GM23338 (cell line): ENCODE measurements at regions not wholly inside any gene's neighbourhood (a gene's known extent, or its start where the extent isn't known, plus 50 kb on each side); places are given as distances from the start of the nearest gene placed in this dataset.

ENCODE experiments used
- CTCF ChIP-seq, 2 experiments: fragments of 200-600 bp in 1 of 2; sonication (generic) in 1 of 2; conservative IDR thresholded peaks; 2 replicates each; pipeline versions ENCODE4 v1.5.1 to v1.6.1; 2016 to 2017; ENCODE audit warnings: antibody characterized with exemption in 2 of 2, low read depth in 2 of 2, mild to moderate bottlenecking in 2 of 2, moderate library complexity in 1 of 2
- EZH2 ChIP-seq: fragments of 200-600 bp; sonication (generic); IDR thresholded peaks from one replicate; pipeline ENCODE4 v1.8.0; 2017; ENCODE audit warnings: antibody characterized with exemption, mild to moderate bottlenecking, low read depth; ENCODE audit not compliant: unreplicated experiment
- NANOG ChIP-seq: IDR thresholded peaks from 2 replicates; pipeline ENCODE4 v1.6.1; 2016; ENCODE audit warnings: antibody characterized with exemption, borderline replicate concordance
- POLR2AphosphoS5 ChIP-seq: IDR thresholded peaks from 2 replicates; pipeline ENCODE4 v1.6.1; 2016; ENCODE audit warnings: antibody characterized with exemption, low read depth
- REST ChIP-seq: IDR thresholded peaks from one replicate; pipeline ENCODE4 v1.6.1; 2018; ENCODE audit warnings: antibody characterized with exemption; ENCODE audit not compliant: unreplicated experiment

DNA sequence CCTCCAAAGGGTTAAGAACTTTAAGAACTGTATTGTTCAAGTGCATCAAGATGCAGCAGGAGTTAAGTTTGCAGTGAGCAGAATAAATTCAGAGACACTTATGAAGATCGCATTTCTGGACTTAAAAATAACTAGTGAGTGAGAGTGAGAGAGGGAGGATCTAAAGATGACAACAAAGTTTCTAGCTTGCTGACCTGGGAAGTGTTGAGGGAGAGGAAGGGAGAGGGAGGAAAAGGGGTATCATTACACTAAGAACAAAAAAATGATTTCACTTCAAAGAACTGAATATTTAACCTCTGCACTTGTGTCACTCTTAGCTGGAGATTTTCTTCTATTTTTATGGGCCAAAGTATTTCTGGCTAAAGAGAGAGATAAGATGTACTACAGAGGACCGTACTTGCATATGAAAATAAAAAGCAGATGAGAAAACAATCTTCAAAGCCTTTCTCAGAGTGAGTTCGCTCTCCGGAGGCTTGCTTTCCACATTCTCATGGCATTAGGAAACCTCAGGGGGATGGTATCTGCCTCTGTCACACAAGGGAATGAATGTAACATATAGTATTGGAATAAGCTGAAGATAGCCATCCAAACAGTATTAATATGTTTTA is 91.4 kb upstream of the TJP1 start:
- TF ChIP-seq CTCF (conservative IDR thresholded peaks at IDR 0.05; ENCODE audit: low read depth in 2 of 2) (no peak), POLR2AphosphoS5 (no peak), NANOG (no peak), EZH2 (no peak), REST (no peak)
